Suprapubic skin (tissue), 4 donors: ENCODE measurements at regions not wholly inside any gene's neighbourhood (a gene's known extent, or its start where the extent isn't known, plus 50 kb on each side); places are given as distances from the start of the nearest gene placed in this dataset.

ENCODE experiments used
- DNase-seq, 2 donors: peaks; one replicate each; pipeline ENCODE4 v3.0.0-alpha.2; 2019; ENCODE audit warnings: low spot score in 2 of 2
- H3K27ac ChIP-seq: fragments of 200-600 bp; sonication (generic); one replicate; pipeline ENCODE4 v1.5.1; 2019
- H3K27me3 ChIP-seq: fragments of 200-600 bp; sonication (generic); one replicate; pipeline ENCODE4 v1.5.1; 2019
- H3K36me3 ChIP-seq: fragments of 200-600 bp; sonication (generic); one replicate; pipeline ENCODE4 v1.5.1; 2019
- H3K4me1 ChIP-seq: fragments of 200-600 bp; sonication (generic); one replicate; pipeline ENCODE4 v1.5.1; 2019
- H3K4me3 ChIP-seq: fragments of 200-600 bp; sonication (generic); one replicate; pipeline ENCODE4 v1.5.1; 2019; ENCODE audit warnings: mild to moderate bottlenecking
- H3K9me3 ChIP-seq: fragments of 200-600 bp; sonication (generic); one replicate; pipeline ENCODE4 v1.5.1; 2019
- CTCF ChIP-seq, 2 donors: fragments of 200-600 bp in 1 of 2; fragments of 450-650 bp in 1 of 2; sonication (generic) in 1 of 2; IDR thresholded peaks; one replicate each; pipeline ENCODE4 v1.5.1; 2016 to 2019; ENCODE audit warnings: antibody characterized with exemption in 2 of 2, mild to moderate bottlenecking in 1 of 2, moderate library complexity in 1 of 2
- EP300 ChIP-seq: sonication (generic); formaldehyde crosslinking; IDR thresholded peaks from one replicate; pipeline ENCODE4 v1.6.1; 2017; ENCODE audit warnings: antibody characterized with exemption
- POLR2A ChIP-seq, 2 donors: fragments of 450-650 bp; IDR thresholded peaks; one replicate each; pipeline ENCODE4 v1.6.1; 2017; ENCODE audit warnings: antibody characterized with exemption in 2 of 2, mild to moderate bottlenecking in 2 of 2, moderate library complexity in 2 of 2
- POLR2AphosphoS5 ChIP-seq, 3 donors: sonication (generic); formaldehyde crosslinking; IDR thresholded peaks; one replicate each; pipeline ENCODE4 v1.6.1; 2017; ENCODE audit warnings: antibody characterized with exemption in 3 of 3
- WGBS: methylation state at CpG from one replicate; pipeline ENCODE4 v1.1.5; 2018; 5-methylcytosine and 5-hydroxymethylcytosine counted together

GRCh38 chr17:13961265-13961664 lies 108.0 kb upstream of the COX10 start:
- H3K9me3 ChIP-seq, result no peaks in the 10 kb centered on the region
- 59% methylated on average over 4 of the region's 4 CpGs for WGBS
- no peaks in the 10 kb centered on the region for H3K36me3 ChIP-seq
- H3K27me3 ChIP-seq, result no peaks in the 10 kb centered on the region
- no peaks in the 10 kb centered on the region for H3K4me1 ChIP-seq
- H3K27ac ChIP-seq, result no peak overlapping the region
- no peak overlapping the region for H3K4me3 ChIP-seq
- TF ChIP-seq CTCF (IDR thresholded peaks at IDR 0.05) (no peak), POLR2A (IDR thresholded peaks at IDR 0.05) (no peak), EP300 (no peak), POLR2AphosphoS5 (IDR thresholded peaks at IDR 0.05) (no peak)
- no peak for DNase-seq

GRCh38 chr17:13962716-13963240 lies 106.5 kb upstream of the COX10 start:
- no peaks in the 10 kb centered on the region for H3K4me1 ChIP-seq
- H3K27ac ChIP-seq, result no peak overlapping the region
- no peak for TF ChIP-seq POLR2AphosphoS5 (IDR thresholded peaks at IDR 0.05)
- no peak for TF ChIP-seq CTCF (IDR thresholded peaks at IDR 0.05)
- TF ChIP-seq EP300, result no peak
- TF ChIP-seq POLR2A (IDR thresholded peaks at IDR 0.05), result no peak
- 86% methylated on average over 2 of the region's 2 CpGs for WGBS
- DNase-seq, result no peak
- no peaks in the 10 kb centered on the region for H3K9me3 ChIP-seq
- no peaks in the 10 kb centered on the region for H3K27me3 ChIP-seq
- H3K36me3 ChIP-seq, result no peaks in the 10 kb centered on the region
- no peak overlapping the region for H3K4me3 ChIP-seq

GRCh38 chr17:13967416-13967815 lies 101.9 kb upstream of the COX10 start:
- DNase-seq, result no peak
- Histone ChIP-seq H3K27me3 (no peaks in the 10 kb centered on the region), H3K4me3 (no peak overlapping the region), H3K36me3 (no peaks in the 10 kb centered on the region), H3K27ac (no peak overlapping the region), H3K4me1 (no peaks in the 10 kb centered on the region), H3K9me3 (no peaks in the 10 kb centered on the region)
- 89% methylated on average over 7 of the region's 7 CpGs for WGBS
- TF ChIP-seq CTCF (IDR thresholded peaks at IDR 0.05), result no peak
- no peak for TF ChIP-seq EP300
- TF ChIP-seq POLR2AphosphoS5 (IDR thresholded peaks at IDR 0.05), result no peak
- TF ChIP-seq POLR2A (IDR thresholded peaks at IDR 0.05), result no peak

- Histone ChIP-seq H3K4me1 (no peaks in the 10 kb centered on the region), H3K27me3 (no peaks in the 10 kb centered on the region), H3K36me3 (no peaks in the 10 kb centered on the region), H3K4me3 (no peak overlapping the region), H3K27ac (no peak overlapping the region), H3K9me3 (no peaks in the 10 kb centered on the region)
- no peak for TF ChIP-seq POLR2AphosphoS5 (IDR thresholded peaks at IDR 0.05)
- no peak for TF ChIP-seq CTCF (IDR thresholded peaks at IDR 0.05)
- TF ChIP-seq POLR2A (IDR thresholded peaks at IDR 0.05), result no peak
- TF ChIP-seq EP300, result no peak
- WGBS, result 94% methylated on average over 5 of the region's 5 CpGs
- no peak for DNase-seq
These were observed 98.8 kb upstream of the COX10 start for GRCh38 chr17:13970531-13970930.

- Histone ChIP-seq H3K27ac (no peak overlapping the region), H3K36me3 (no peaks in the 10 kb centered on the region), H3K4me3 (no peak overlapping the region), H3K27me3 (no peaks in the 10 kb centered on the region), H3K4me1 (no peaks in the 10 kb centered on the region), H3K9me3 (no peaks in the 10 kb centered on the region)
- no peak for DNase-seq
- 84% methylated on average over 9 of the region's 9 CpGs for WGBS
- no peak for TF ChIP-seq EP300
- TF ChIP-seq CTCF (IDR thresholded peaks at IDR 0.05), result no peak
- TF ChIP-seq POLR2A (IDR thresholded peaks at IDR 0.05), result no peak
These were observed 95.2 kb upstream of the COX10 start for GRCh38 chr17:13973960-13974651.
